Uterus (tissue), 3 donors: ENCODE measurements at regions not wholly inside any gene's neighbourhood (a gene's known extent, or its start where the extent isn't known, plus 50 kb on each side); places are given as distances from the start of the nearest gene placed in this dataset.

ENCODE experiments used
- DNase-seq, 2 donors: peaks; one replicate each; pipeline ENCODE4 v3.0.0-alpha.2; 2019 to 2020
- H3K27ac ChIP-seq, 2 donors: fragments of 200-600 bp; sonication (generic); 1 replicate in 1 of 2; 2 replicates in 1 of 2; pipeline ENCODE4 v1.5.1; 2016 to 2018
- H3K27me3 ChIP-seq, 2 donors: fragments of 200-600 bp; sonication (generic); one replicate each; pipeline ENCODE4 v1.5.1; 2018 to 2019; ENCODE audit warnings: control low read depth in 1 of 2
- H3K36me3 ChIP-seq, 2 donors: fragments of 200-600 bp; sonication (generic); one replicate each; pipeline ENCODE4 v1.5.1; 2019; ENCODE audit warnings: control low read depth in 1 of 2
- H3K4me1 ChIP-seq, 2 donors: fragments of 200-600 bp; sonication (generic); one replicate each; pipeline ENCODE4 v1.5.1; 2018 to 2019; ENCODE audit warnings: control low read depth in 1 of 2
- H3K4me3 ChIP-seq, 2 donors: fragments of 200-600 bp; sonication (generic); 1 replicate in 1 of 2; 2 replicates in 1 of 2; pipeline ENCODE4 v1.5.1; 2018 to 2019; ENCODE audit warnings: mild to moderate bottlenecking in 1 of 2
- H3K9me3 ChIP-seq, 2 donors: fragments of 200-600 bp; sonication (generic); one replicate each; pipeline ENCODE4 v1.5.1; 2019; ENCODE audit warnings: control low read depth in 1 of 2
- CTCF ChIP-seq, 4 experiments: fragments of 200-600 bp in 2 of 4; fragments of 450-650 bp in 2 of 4; sonication (generic) in 2 of 4; IDR thresholded peaks; one replicate each; pipeline ENCODE4 v1.5.1; 2016 to 2019; ENCODE audit warnings: antibody characterized with exemption in 4 of 4, mild to moderate bottlenecking in 2 of 4, moderate library complexity in 1 of 4
- POLR2A ChIP-seq, 2 donors: fragments of 450-650 bp; IDR thresholded peaks; one replicate each; pipeline ENCODE4 v1.6.1; 2016; ENCODE audit warnings: antibody characterized with exemption in 2 of 2, mild to moderate bottlenecking in 1 of 2, moderate library complexity in 1 of 2
- intact Hi-C: fragments of 100-400 bp; cut with DNase I; formaldehyde crosslinking; loops from one replicate; pipeline ENCODE4 v1.15.1; 2023; ENCODE audit warnings: low total_unique reads
- donor health status: DM: yes; HTN: yes; CAD: no.

GRCh38 chrX:786441-786881, 155.9 kb downstream of the SHOX start:
- H3K27ac ChIP-seq: no peak overlapping the region
- H3K4me1 ChIP-seq: no peaks in the 10 kb centered on the region
- H3K4me3 ChIP-seq: no peak overlapping the region
- no peak for TF ChIP-seq CTCF (IDR thresholded peaks at IDR 0.05)
- no peak for TF ChIP-seq POLR2A (IDR thresholded peaks at IDR 0.05)
- intact Hi-C loops: no loop called here
- no peaks in the 10 kb centered on the region for H3K9me3 ChIP-seq
- no peaks in the 10 kb centered on the region for H3K36me3 ChIP-seq
- DNase-seq: no peak
- no peaks in the 10 kb centered on the region for H3K27me3 ChIP-seq

GRCh38 chrX:784829-785228, 154.2 kb downstream of the SHOX start:
- Histone ChIP-seq H3K4me1 (no peaks in the 10 kb centered on the region), H3K4me3 (no peak overlapping the region), H3K27ac (no peak overlapping the region), H3K9me3 (no peaks in the 10 kb centered on the region), H3K36me3 (no peaks in the 10 kb centered on the region), H3K27me3 (no peaks in the 10 kb centered on the region)
- no peak for TF ChIP-seq POLR2A (IDR thresholded peaks at IDR 0.05)
- TF ChIP-seq CTCF (IDR thresholded peaks at IDR 0.05): no peak
- intact Hi-C loops: no loop called here
- DNase-seq: no peak

GRCh38 chrX:781224-782204, 150.9 kb downstream of the SHOX start:
- Histone ChIP-seq H3K9me3 (no peaks in the 10 kb centered on the region), H3K27me3 (no peaks in the 10 kb centered on the region), H3K4me3 (no peak overlapping the region), H3K4me1 (no peaks in the 10 kb centered on the region), H3K36me3 (no peaks in the 10 kb centered on the region), H3K27ac (no peak overlapping the region)
- intact Hi-C loops: no loop called here
- DNase-seq: no peak
- TF ChIP-seq CTCF (IDR thresholded peaks at IDR 0.05): no peak
- TF ChIP-seq POLR2A (IDR thresholded peaks at IDR 0.05): no peak

- H3K36me3 ChIP-seq: no peaks in the 10 kb centered on the region
- TF ChIP-seq POLR2A (IDR thresholded peaks at IDR 0.05): no peak
- no peak for TF ChIP-seq CTCF (IDR thresholded peaks at IDR 0.05)
- H3K4me1 ChIP-seq: no peaks in the 10 kb centered on the region
- H3K27ac ChIP-seq: no peak overlapping the region
- H3K4me3 ChIP-seq: no peak overlapping the region
- intact Hi-C loops: no loop called here
- H3K27me3 ChIP-seq: no peaks in the 10 kb centered on the region
- no peak for DNase-seq
- H3K9me3 ChIP-seq: no peaks in the 10 kb centered on the region
These were observed 146.1 kb downstream of the SHOX start for GRCh38 chrX:776529-777230.

- TF ChIP-seq POLR2A (IDR thresholded peaks at IDR 0.05) (no peak), CTCF (IDR thresholded peaks at IDR 0.05) (no peak)
- DNase-seq: no peak
- Histone ChIP-seq H3K36me3 (no peaks in the 10 kb centered on the region), H3K4me1 (no peaks in the 10 kb centered on the region), H3K4me3 (no peak overlapping the region), H3K27me3 (no peaks in the 10 kb centered on the region), H3K9me3 (no peaks in the 10 kb centered on the region), H3K27ac (no peak overlapping the region)
- intact Hi-C loops: no loop called here
These were observed 145.5 kb downstream of the SHOX start for GRCh38 chrX:776061-776460.
